Immature natural killer cell (primary cell): ENCODE measurements at regions not wholly inside any gene's neighbourhood (a gene's known extent, or its start where the extent isn't known, plus 50 kb on each side); places are given as distances from the start of the nearest gene placed in this dataset.

Source experiments
- DNase-seq, 3 donors: peaks; one replicate each; pipeline ENCODE4 v3.0.0; 2022; ENCODE audit warnings: mixed read lengths in 1 of 3
- H3K27ac Mint-ChIP-seq, 6 donors: one replicate each; pipeline ENCODE4 v1.8.0; 2020; ENCODE audit warnings: mixed read lengths in 6 of 6, mild to moderate bottlenecking in 5 of 6, inconsistent platforms in 4 of 6, moderate library complexity in 3 of 6
- H3K27me3 Mint-ChIP-seq, 3 donors: one replicate each; pipeline ENCODE4 v1.8.0; 2020 to 2021; ENCODE audit warnings: low read depth in 3 of 3, mild to moderate bottlenecking in 3 of 3, mixed read lengths in 3 of 3, moderate library complexity in 3 of 3, inconsistent platforms in 1 of 3
- H3K36me3 Mint-ChIP-seq, 3 donors: one replicate each; pipeline ENCODE4 v1.8.0; 2020; ENCODE audit warnings: mixed read lengths in 3 of 3, inconsistent platforms in 2 of 3, mild to moderate bottlenecking in 2 of 3
- H3K4me1 Mint-ChIP-seq, 2 donors: one replicate each; pipeline ENCODE4 v1.8.0; 2020; ENCODE audit warnings: inconsistent platforms in 2 of 2, mild to moderate bottlenecking in 2 of 2, mixed read lengths in 2 of 2, moderate library complexity in 1 of 2
- H3K4me3 Mint-ChIP-seq, 5 donors: one replicate each; pipeline ENCODE4 v1.8.0; 2020; ENCODE audit warnings: mild to moderate bottlenecking in 5 of 5, mixed read lengths in 5 of 5, inconsistent platforms in 3 of 5, moderate library complexity in 3 of 5
- H3K9me3 Mint-ChIP-seq, 6 donors: one replicate each; pipeline ENCODE4 v1.8.0; 2020; ENCODE audit warnings: mild to moderate bottlenecking in 6 of 6, mixed read lengths in 6 of 6, inconsistent platforms in 4 of 6, moderate library complexity in 3 of 6

DNA sequence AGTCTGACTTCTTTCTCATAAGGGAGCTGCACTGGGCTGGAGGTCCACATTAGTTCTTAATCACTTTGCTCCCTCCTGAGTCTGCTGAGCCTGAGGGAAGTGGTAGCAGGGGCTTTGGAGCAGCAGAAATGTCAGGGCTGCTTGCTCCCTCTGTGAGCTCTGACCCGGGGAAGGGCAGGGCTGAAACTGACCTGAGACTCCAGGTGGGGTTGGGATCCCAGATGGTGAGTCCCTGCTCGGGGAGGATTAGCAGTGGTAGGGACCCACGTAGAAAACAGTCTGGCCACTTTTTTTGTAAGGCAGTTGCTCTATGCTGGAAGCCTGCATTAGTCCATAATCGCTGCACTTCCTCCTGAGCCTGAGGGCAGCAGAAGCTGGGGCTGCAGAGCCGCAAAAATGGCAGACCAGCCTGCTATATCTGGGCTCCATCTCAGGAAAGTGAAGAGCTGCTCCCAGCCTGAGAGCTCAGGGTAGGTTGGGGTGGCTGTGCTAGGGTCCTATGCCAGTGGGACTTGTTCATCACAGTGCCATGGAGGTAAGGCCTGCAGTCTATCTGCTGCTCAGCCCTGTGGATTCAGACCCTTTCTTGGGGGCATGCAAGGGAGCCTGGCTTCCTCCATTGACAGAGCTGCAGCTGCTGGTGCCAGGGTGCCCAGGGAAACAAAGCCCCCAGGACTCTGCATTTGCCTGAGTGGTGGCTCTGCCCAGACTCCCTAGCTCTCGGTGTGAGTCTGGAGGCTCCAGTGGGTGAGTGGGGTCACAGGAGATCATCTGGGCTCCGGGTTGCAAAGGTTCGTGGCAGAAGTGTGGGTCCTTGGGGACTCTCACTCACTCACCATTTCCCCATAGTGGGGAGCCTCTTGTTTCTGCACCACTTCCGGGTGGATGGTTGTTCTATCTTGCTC is 854.3 kb downstream of the LUZP2 start:
- H3K27ac Mint-ChIP-seq: no peak overlapping the region
- peaks cover 4 to 31% (median 17%) of the 10 kb centered on the region in 6 donors for H3K9me3 Mint-ChIP-seq
- no peaks in the 10 kb centered on the region for H3K4me1 Mint-ChIP-seq

DNA sequence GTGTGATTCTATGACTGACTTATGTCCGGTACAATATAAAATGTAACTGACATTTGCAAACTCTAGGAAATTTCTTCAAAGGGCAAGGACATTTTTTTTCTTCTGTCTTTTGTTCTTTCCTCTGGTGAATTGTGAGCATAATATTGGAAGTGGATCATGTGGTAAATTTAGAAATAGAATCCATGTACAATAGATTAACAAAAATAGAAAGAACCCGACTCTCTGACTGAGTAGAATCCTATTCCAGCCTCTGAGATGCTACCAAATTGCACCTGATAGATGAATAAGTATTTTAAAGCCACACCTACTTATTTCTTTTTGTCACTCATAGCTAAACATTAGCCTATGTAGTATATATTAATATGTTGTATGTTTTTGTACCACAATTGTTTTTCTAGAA is 860.3 kb downstream of the LUZP2 start:
- Mint-ChIP-seq H3K9me3 (peaks cover 0 to 24% (median 8%) of the 10 kb centered on the region in 6 donors), H3K36me3 (no peaks in the 10 kb centered on the region), H3K4me3 (no peak overlapping the region), H3K27me3 (no peaks in the 10 kb centered on the region), H3K4me1 (no peaks in the 10 kb centered on the region), H3K27ac (no peak overlapping the region)
- DNase-seq: no peak

More for the DNA sequence above, 854.3 kb downstream of the LUZP2 start:
- no peaks in the 10 kb centered on the region for H3K36me3 Mint-ChIP-seq
- H3K4me3 Mint-ChIP-seq: no peak overlapping the region
- DNase-seq: no peak
- no peaks in the 10 kb centered on the region for H3K27me3 Mint-ChIP-seq

DNA sequence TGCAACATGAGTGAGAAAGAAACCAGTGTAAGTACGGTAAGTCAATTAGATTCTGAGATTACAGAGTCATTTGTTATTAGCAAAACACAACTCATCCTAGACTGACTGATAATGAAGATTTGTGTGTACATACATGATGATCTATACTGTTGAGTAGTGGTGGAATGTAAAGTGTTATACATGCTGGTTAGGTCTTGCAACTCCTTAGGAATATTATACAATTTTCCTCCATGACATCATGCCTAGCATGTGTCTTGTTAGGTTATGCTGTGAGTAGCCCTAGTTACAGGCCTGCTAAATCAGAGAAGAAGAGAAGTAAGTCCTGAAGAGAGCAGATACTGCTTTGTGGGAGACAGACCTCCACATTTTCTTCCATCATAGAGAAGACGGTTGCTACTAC is 880.6 kb downstream of the LUZP2 start:
- Mint-ChIP-seq H3K36me3 (no peaks in the 10 kb centered on the region), H3K4me3 (no peak overlapping the region), H3K27me3 (peaks cover 0 to 6% (median 0%) of the 10 kb centered on the region in 3 donors), H3K27ac (no peak overlapping the region), H3K4me1 (no peaks in the 10 kb centered on the region), H3K9me3 (peaks cover 5 to 39% (median 18%) of the 10 kb centered on the region in 6 donors)
- no peak for DNase-seq

DNA sequence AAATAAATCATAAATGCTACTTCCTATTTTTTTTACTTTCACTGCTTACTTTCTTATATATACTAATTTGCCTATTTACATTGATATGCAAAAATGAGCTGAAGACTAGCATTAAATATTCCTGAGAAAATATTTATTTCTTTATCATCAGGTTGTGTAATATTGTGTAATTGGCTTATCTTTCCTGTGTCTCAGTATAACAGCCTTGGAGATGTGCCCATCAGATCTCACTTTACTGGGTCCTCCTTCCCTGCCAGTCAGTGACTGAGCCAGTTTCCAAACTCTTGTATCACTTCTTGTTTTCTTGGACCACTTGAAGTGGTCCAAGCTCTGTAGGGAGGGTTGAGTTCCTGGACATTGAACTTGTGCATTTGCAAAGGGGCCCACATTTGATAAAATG is 900.0 kb downstream of the LUZP2 start:
- no peaks in the 10 kb centered on the region for H3K4me1 Mint-ChIP-seq
- DNase-seq: no peak
- no peak overlapping the region for H3K27ac Mint-ChIP-seq
- H3K27me3 Mint-ChIP-seq: no peaks in the 10 kb centered on the region
- no peak overlapping the region for H3K4me3 Mint-ChIP-seq
- H3K9me3 Mint-ChIP-seq: peaks cover 6 to 37% (median 15%) of the 10 kb centered on the region in 6 donors
- H3K36me3 Mint-ChIP-seq: peaks cover 0 to 4% (median 0%) of the 10 kb centered on the region in 3 donors

DNA sequence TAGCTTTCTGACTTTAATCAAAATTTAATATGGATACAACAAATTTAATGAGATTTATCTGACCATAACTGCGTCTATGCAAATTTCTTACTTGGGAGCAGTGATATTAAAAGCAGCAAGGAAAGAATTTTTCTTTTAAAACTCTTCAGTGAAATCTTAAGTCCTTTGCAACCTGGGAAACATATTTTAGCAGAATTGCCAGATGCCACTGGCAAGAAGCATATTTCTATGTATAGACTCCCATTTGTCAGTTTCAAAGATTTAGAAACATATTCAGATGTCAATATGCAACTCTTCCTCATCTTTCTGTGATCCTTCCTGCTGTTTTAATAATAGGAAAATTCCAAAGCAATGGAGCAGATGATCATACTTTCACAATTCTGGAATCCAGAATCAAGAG is 911.3 kb downstream of the LUZP2 start:
- Mint-ChIP-seq H3K27me3 (no peaks in the 10 kb centered on the region), H3K9me3 (peaks cover 0 to 25% (median 13%) of the 10 kb centered on the region in 6 donors), H3K27ac (no peak overlapping the region), H3K4me1 (no peaks in the 10 kb centered on the region), H3K36me3 (no peaks in the 10 kb centered on the region), H3K4me3 (no peak overlapping the region)
- no peak for DNase-seq

DNA sequence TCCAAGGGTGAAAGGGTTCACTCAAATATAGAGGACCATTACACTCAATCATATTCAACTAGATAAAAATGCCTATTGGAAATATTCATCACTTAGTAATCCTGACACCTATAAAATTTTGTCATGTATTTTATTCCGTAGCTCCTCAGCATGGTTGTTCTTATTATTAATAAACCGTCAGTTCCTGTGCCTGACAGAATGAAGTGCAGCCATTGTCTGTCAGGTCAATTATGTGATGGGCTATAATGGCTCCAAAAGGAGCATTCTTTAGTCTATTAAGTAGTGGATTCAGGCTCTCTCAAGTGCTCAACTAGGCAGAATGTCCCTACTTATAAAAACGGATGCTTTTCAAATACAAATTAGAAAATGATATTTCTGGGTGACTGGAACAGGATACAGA is 916.1 kb upstream of the ANO3 start:
- H3K27me3 Mint-ChIP-seq: no peaks in the 10 kb centered on the region
- H3K36me3 Mint-ChIP-seq: no peaks in the 10 kb centered on the region
- DNase-seq: no peak
- H3K4me3 Mint-ChIP-seq: no peak overlapping the region
- H3K27ac Mint-ChIP-seq: no peak overlapping the region
- H3K4me1 Mint-ChIP-seq: no peaks in the 10 kb centered on the region
- H3K9me3 Mint-ChIP-seq: peaks cover 4 to 24% (median 13%) of the 10 kb centered on the region in 6 donors

DNA sequence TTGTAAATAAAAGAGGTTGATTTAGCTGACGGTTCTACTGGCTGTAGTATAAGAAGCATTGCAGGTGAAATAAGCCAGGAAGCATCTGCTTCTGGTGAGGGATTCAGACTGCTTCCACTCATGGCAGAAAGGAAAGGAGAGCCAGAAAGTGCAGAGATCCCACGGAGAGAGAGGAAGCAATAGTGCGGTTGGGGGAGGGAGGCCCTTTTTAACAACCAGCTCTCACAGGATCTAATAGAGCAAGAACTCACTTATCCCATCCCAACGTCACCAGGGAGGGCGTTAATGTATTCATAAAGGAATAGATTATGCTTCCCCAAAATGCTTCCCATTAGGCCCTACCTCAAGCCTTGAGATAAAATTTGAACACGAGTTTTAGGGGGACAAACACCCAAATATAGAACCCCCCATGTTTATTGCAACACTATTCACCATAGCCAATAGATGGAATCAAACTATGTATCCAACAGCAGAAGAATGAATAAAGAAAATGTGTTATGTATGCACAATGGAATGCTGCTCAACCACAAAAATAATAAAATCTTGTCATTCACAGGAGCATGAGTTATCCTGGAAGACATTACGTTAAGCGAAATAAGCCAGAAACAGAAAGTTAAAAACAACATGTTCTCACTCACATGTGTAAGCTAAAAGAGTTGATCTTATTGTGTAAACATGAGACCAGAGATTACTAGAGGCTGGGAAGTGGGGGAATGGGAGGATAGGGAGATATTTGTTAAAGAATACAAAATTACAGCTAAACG is 908.3 kb upstream of the ANO3 start:
- no peak for DNase-seq
- Mint-ChIP-seq H3K4me3 (no peak overlapping the region), H3K36me3 (no peaks in the 10 kb centered on the region), H3K9me3 (peaks cover 4 to 18% (median 13%) of the 10 kb centered on the region in 6 donors), H3K27ac (no peak overlapping the region), H3K27me3 (no peaks in the 10 kb centered on the region), H3K4me1 (no peaks in the 10 kb centered on the region)

DNA sequence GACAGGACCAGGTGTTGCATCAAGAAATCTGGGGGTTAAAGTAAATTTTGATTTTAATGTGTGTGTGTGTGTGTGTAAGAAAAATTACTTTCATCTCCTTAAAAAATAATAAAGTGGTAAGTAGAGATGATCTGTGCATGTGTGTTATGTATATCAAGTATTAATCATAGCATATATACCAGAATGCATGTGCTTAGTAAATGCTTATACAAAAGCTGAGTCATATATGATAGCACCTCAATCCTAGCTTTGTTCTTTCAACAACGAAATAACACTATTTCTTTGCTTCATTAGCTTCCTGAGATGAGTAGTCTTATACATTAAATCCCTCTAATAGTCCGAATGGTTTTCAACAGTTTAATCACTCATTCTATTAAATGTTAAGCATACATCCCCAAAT is 899.6 kb upstream of the ANO3 start:
- Mint-ChIP-seq H3K36me3 (no peaks in the 10 kb centered on the region), H3K4me1 (no peaks in the 10 kb centered on the region), H3K9me3 (peaks cover 0 to 11% (median 6%) of the 10 kb centered on the region in 6 donors)

DNA sequence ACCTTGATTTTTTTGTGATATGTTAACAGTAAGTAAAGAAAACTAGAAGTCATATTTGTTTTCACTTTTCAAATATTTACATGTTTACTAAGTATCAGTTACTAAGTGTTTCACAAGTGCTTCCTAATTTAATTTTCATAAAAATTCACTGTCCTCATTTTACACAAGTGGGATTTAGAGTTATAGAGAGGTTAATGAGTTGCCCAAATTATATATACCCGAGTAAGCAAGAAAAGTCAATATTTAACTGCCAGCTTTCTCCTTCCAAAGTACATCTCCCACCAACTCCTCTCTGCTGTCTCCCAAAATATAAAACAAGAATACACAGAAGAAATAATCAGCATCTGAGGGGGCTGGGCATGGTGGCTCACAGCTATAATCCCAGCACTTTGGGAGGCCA is 896.7 kb upstream of the ANO3 start:
- no peak overlapping the region for H3K27ac Mint-ChIP-seq
- H3K9me3 Mint-ChIP-seq: peaks cover 0 to 21% (median 10%) of the 10 kb centered on the region in 6 donors
- no peaks in the 10 kb centered on the region for H3K27me3 Mint-ChIP-seq
- DNase-seq: no peak
- no peak overlapping the region for H3K4me3 Mint-ChIP-seq
- no peaks in the 10 kb centered on the region for H3K36me3 Mint-ChIP-seq
- H3K4me1 Mint-ChIP-seq: no peaks in the 10 kb centered on the region

More for the DNA sequence above, 899.6 kb upstream of the ANO3 start:
- H3K27ac Mint-ChIP-seq: no peak overlapping the region
- H3K4me3 Mint-ChIP-seq: no peak overlapping the region
- no peaks in the 10 kb centered on the region for H3K27me3 Mint-ChIP-seq
- DNase-seq: no peak

DNA sequence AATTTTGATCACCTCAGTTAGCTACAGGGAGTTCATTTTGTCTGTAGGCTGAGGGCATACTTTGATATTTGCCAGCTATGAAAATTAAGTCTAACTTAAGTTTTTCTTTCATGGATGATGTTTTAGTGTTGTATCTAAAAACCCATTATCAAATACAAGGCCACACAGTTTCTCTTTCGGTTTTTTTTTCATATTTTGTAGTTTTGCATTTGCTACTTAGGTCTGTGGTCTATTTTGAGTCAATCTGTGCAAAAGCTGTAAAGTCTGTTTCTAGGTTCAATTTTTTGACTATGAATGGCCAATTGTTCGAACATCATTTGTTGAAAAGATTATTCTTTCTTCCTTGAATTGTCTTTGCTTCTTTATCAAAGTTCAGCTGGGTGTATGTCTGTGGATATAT is 895.6 kb upstream of the ANO3 start:
- no peak overlapping the region for H3K4me3 Mint-ChIP-seq
- H3K9me3 Mint-ChIP-seq: peaks cover 0 to 29% (median 12%) of the 10 kb centered on the region in 6 donors
- H3K36me3 Mint-ChIP-seq: no peaks in the 10 kb centered on the region
- H3K27ac Mint-ChIP-seq: no peak overlapping the region
- no peaks in the 10 kb centered on the region for H3K27me3 Mint-ChIP-seq
- no peak for DNase-seq
- no peaks in the 10 kb centered on the region for H3K4me1 Mint-ChIP-seq

DNA sequence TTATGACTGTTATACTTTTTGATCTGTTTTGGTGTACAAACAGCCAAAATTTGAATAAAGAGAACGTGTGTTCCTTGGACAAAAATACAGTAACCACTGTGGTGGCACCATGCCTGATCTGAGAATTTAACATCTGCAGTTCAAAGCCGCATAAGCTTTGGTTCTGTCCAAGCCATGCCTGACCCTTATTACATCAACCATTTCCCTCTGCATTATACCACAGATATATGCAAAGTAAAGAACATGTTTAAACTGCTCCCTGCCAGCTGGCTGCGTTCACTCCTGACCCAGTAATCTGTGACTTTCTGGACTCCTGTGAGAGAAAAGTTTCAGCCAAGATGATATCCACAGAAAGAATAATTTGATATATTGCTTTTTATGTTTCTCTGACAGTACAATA is 890.5 kb upstream of the ANO3 start:
- Mint-ChIP-seq H3K27me3 (no peaks in the 10 kb centered on the region), H3K27ac (no peak overlapping the region), H3K9me3 (peaks cover 2 to 29% (median 12%) of the 10 kb centered on the region in 6 donors), H3K4me1 (no peaks in the 10 kb centered on the region), H3K36me3 (no peaks in the 10 kb centered on the region), H3K4me3 (no peak overlapping the region)
- no peak for DNase-seq

DNA sequence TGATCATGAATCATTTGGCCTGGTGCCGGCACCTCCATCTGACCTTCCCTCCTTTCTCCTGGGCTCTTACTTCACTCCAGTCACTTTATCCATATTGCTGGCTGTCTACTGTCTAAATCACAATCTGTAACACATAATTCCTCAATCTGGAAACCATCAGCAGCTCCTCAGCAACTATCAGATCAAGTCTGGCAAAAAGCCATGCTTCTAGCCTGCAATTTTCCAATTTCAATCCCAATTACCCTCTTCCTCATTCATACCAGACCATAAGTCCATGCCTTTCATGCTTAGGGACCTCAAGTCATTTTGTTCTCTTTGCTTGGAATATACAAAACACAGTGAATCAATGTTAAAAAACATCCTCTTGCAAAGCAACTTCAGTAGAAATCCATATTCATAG is 882.8 kb upstream of the ANO3 start:
- H3K36me3 Mint-ChIP-seq: no peaks in the 10 kb centered on the region
- peaks cover 6 to 36% (median 16%) of the 10 kb centered on the region in 6 donors for H3K9me3 Mint-ChIP-seq
- no peaks in the 10 kb centered on the region for H3K27me3 Mint-ChIP-seq
- H3K4me1 Mint-ChIP-seq: no peaks in the 10 kb centered on the region
- H3K4me3 Mint-ChIP-seq: no peak overlapping the region
- DNase-seq: no peak
- H3K27ac Mint-ChIP-seq: no peak overlapping the region

DNA sequence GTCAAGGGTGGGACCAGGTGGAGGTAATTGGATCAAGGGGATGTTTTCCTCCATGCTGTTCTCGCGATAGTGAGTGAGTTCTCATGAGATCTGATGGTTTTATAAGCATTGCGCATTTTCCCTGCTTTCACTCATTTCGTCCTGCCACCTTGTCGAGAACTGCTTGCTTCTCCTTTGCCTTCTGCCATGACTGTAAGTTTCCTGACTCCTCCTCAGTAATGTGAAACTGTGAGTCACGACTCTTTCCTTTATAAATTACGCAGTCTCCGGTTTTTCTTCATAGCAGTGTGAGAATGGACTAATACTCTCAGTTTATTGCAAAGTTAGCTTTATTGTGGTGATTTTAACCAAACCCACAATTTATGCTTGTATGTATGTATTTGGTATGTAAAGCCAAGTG is 878.5 kb upstream of the ANO3 start:
- Mint-ChIP-seq H3K4me3 (no peak overlapping the region), H3K36me3 (no peaks in the 10 kb centered on the region), H3K27me3 (no peaks in the 10 kb centered on the region), H3K9me3 (peaks cover 7 to 37% (median 10%) of the 10 kb centered on the region in 6 donors), H3K27ac (no peak overlapping the region), H3K4me1 (no peaks in the 10 kb centered on the region)
- no peak for DNase-seq

DNA sequence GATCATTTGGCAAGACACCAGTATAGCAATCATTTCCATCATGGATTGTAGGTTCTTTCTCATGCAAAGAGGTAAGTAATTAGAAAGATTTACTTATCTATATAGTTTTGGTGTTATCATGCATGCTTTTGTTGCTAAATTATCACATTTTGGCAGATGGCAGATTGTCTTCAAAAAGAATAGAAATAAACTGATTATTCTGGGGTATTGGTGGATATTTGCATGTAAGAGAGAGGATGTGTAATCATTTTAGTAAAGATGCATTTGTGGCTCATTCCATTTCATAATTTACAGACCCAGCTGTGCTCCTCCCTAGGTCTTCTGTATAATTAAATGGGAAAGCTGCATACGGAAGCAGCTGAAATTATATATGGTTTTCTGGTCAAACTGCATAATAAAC is 875.7 kb upstream of the ANO3 start:
- Mint-ChIP-seq H3K27me3 (no peaks in the 10 kb centered on the region), H3K4me3 (no peak overlapping the region), H3K9me3 (peaks cover 5 to 37% (median 12%) of the 10 kb centered on the region in 6 donors), H3K4me1 (no peaks in the 10 kb centered on the region), H3K27ac (no peak overlapping the region), H3K36me3 (no peaks in the 10 kb centered on the region)
- DNase-seq: no peak
